Activated CD4-positive, alpha-beta T cell treated with anti-CD3 and anti-CD28 coated beads, Interleukin-2, amount 50 U/mL, for 4 hours (primary cell): ENCODE measurements at regions not wholly inside any gene's neighbourhood (a gene's known extent, or its start where the extent isn't known, plus 50 kb on each side); places are given as distances from the start of the nearest gene placed in this dataset.

Experiments used
- DNase-seq, 2 experiments: peaks; one replicate each; pipeline ENCODE4 v3.0.0-alpha.2; 2020

- DNase-seq: no peak
These were observed 246.0 kb upstream of the ANKRD55 start for GRCh38 chr5:56479126-56479525.

GRCh38 chr5:56478062-56478461, 244.9 kb upstream of the ANKRD55 start:
- no peak for DNase-seq

- no peak for DNase-seq
These were observed 243.3 kb upstream of the ANKRD55 start for GRCh38 chr5:56476487-56476856.

GRCh38 chr5:56475689-56476486, 242.8 kb upstream of the ANKRD55 start:
- DNase-seq: no peak

- no peak for DNase-seq
These were observed 238.6 kb upstream of the ANKRD55 start for GRCh38 chr5:56471707-56472106.

- DNase-seq: no peak
These were observed 236.9 kb upstream of the ANKRD55 start for GRCh38 chr5:56470007-56470406.

- no peak for DNase-seq
These were observed 235.1 kb upstream of the ANKRD55 start for GRCh38 chr5:56468277-56468676.

GRCh38 chr5:56467176-56467717, 234.1 kb upstream of the ANKRD55 start:
- DNase-seq: no peak

- no peak for DNase-seq
These were observed 233.1 kb upstream of the ANKRD55 start for GRCh38 chr5:56466136-56466816.

GRCh38 chr5:56465769-56466135, 232.6 kb upstream of the ANKRD55 start:
- no peak for DNase-seq

GRCh38 chr5:56464935-56465768, 232.0 kb upstream of the ANKRD55 start:
- DNase-seq: no peak

- no peak for DNase-seq
These were observed 230.9 kb upstream of the ANKRD55 start for GRCh38 chr5:56463944-56464571.

- DNase-seq: no peak
These were observed 228.5 kb upstream of the ANKRD55 start for GRCh38 chr5:56461584-56461983.

GRCh38 chr5:56460681-56461191, 227.6 kb upstream of the ANKRD55 start:
- DNase-seq: no peak

GRCh38 chr5:56460195-56460546, 227.0 kb upstream of the ANKRD55 start:
- no peak for DNase-seq

GRCh38 chr5:56459394-56460194, 226.5 kb upstream of the ANKRD55 start:
- DNase-seq: no peak

GRCh38 chr5:56457887-56458812, 225.0 kb upstream of the ANKRD55 start:
- no peak for DNase-seq

GRCh38 chr5:56456002-56456401, 222.9 kb upstream of the ANKRD55 start:
- DNase-seq: no peak

- DNase-seq: no peak
These were observed 222.3 kb upstream of the ANKRD55 start for GRCh38 chr5:56455417-56455816.

- no peak for DNase-seq
These were observed 221.2 kb upstream of the ANKRD55 start for GRCh38 chr5:56454219-56454862.
